HEK293T (cell line): ENCODE measurements at regions not wholly inside any gene's neighbourhood (a gene's known extent, or its start where the extent isn't known, plus 50 kb on each side); places are given as distances from the start of the nearest gene placed in this dataset.

Experiments used
- CTCF ChIA-PET: fragments of 350-600 bp; formaldehyde crosslinking; extraction: SDS; loops from one replicate; lab custom pipeline; 2021; ENCODE audit warnings: antibody characterized with exemption, inconsistent platforms; lab: Yijun Ruan, JAX
- POLR2A ChIA-PET: fragments of 350-600 bp; formaldehyde crosslinking; extraction: SDS; loops from one replicate; lab custom pipeline; 2020; ENCODE audit warnings: antibody characterized with exemption, inconsistent platforms; lab: Yijun Ruan, JAX
- DNase-seq: peaks from one replicate; pipeline ENCODE4 v3.0.0; 2012; ENCODE audit warnings: mixed read lengths; ENCODE audit errors: extremely low spot score
- ARNT ChIP-seq: fragments of 450-650 bp; IDR thresholded peaks from 2 replicates; pipeline ENCODE4 v1.6.1; 2017; ENCODE audit warnings: mild to moderate bottlenecking
- BHLHE40 ChIP-seq: fragments of 450-650 bp; IDR thresholded peaks from 2 replicates; pipeline ENCODE4 v1.6.1; 2016; ENCODE audit warnings: mild to moderate bottlenecking, moderate library complexity, borderline replicate concordance
- CTBP1 ChIP-seq: fragments of 450-650 bp; IDR thresholded peaks from 2 replicates; pipeline ENCODE4 v1.6.1; 2016; ENCODE audit warnings: borderline replicate concordance
- ELF4 ChIP-seq: fragments of 450-650 bp; IDR thresholded peaks from 2 replicates; pipeline ENCODE4 v1.6.1; 2017; ENCODE audit warnings: antibody characterized with exemption
- FOXA1 ChIP-seq: fragments of 450-650 bp; IDR thresholded peaks from 2 replicates; pipeline ENCODE4 v1.6.1; 2016; ENCODE audit warnings: mild to moderate bottlenecking
- FOXK2 ChIP-seq: fragments of 450-650 bp; IDR thresholded peaks from 2 replicates; pipeline ENCODE4 v1.6.1; 2016; ENCODE audit warnings: mild to moderate bottlenecking
- FOXM1 ChIP-seq: fragments of 450-650 bp; IDR thresholded peaks from 2 replicates; pipeline ENCODE4 v1.6.1; 2017; ENCODE audit warnings: mild to moderate bottlenecking, borderline replicate concordance
- HDGF ChIP-seq: fragments of 450-650 bp; IDR thresholded peaks from 2 replicates; pipeline ENCODE4 v1.6.1; 2017; ENCODE audit warnings: antibody characterized with exemption, borderline replicate concordance
- L3MBTL2 ChIP-seq: fragments of 450-650 bp; conservative IDR thresholded peaks from 2 replicates; pipeline ENCODE4 v1.6.1; 2016; ENCODE audit warnings: mild to moderate bottlenecking
- LEF1 ChIP-seq: fragments of 450-650 bp; IDR thresholded peaks from 2 replicates; pipeline ENCODE4 v1.6.1; 2017; ENCODE audit warnings: mild to moderate bottlenecking, borderline replicate concordance
- NFRKB ChIP-seq: fragments of 450-650 bp; IDR thresholded peaks from 2 replicates; pipeline ENCODE4 v1.6.1; 2016; ENCODE audit warnings: mild to moderate bottlenecking, moderate library complexity
- SP1 ChIP-seq: fragments of 450-650 bp; IDR thresholded peaks from 2 replicates; pipeline ENCODE4 v1.6.1; 2017
- SUZ12 ChIP-seq: fragments of 450-650 bp; IDR thresholded peaks from 2 replicates; pipeline ENCODE4 v1.6.1; 2016; ENCODE audit warnings: mild to moderate bottlenecking
- TARDBP ChIP-seq: fragments of 450-650 bp; IDR thresholded peaks from 2 replicates; pipeline ENCODE4 v1.6.1; 2016
- ZNF384 ChIP-seq: fragments of 450-650 bp; IDR thresholded peaks from 2 replicates; pipeline ENCODE4 v1.6.1; 2016
- TF ChIP-seq, protein P1 (sequence below): fragments of 450-650 bp; IDR thresholded peaks from 2 replicates; pipeline ENCODE4 v1.6.1; 2016

DNA sequence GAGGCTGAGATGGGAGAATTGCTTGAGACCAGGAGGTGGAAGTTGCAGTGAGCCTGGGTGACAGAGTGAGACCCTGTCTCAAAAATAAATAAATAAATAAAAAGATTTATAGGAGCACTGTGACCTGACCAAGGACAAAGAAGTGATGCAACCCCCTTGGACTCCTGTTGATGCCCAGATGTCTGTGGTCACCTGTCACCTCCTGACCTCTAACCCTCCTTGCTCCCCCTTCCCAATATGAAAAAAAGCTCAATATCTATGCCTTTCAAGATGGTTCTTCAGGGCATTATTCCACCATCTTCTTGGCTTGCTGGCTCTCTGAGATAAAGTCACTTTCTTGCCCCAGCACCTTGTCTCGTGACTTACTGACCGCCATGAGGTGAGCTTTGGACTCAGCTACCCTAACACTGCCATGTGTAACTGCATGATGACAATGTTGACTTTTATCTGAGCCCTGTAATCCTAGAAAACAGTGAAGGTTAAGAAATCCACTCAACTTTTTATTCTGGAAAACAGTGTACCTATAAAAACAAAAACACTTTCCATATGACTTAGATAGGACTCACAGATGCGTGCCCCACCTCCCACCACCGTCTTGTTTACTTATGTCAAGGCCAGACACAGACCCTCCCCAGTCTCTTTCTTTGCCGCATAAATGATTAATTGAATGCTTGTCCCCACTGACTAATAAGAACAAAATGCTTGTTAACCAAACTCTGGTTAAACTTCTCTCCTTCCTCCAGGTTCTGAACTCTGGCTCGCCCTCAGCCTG, 360.5 kb downstream of the BUD13 start:
- no peak for DNase-seq
- POLR2A ChIA-PET: no interaction called here
- CTCF ChIA-PET: no interaction called here
- TF ChIP-seq L3MBTL2: no peak
- no peak for TF ChIP-seq FOXK2
- no peak for TF ChIP-seq NFRKB
- no peak for TF ChIP-seq FOXA1
- no peak for TF ChIP-seq SP1
- TF ChIP-seq ZNF384: no peak
- TF ChIP-seq CTBP1: no peak
- TF ChIP-seq HDGF: no peak
- no peak for TF ChIP-seq TARDBP
- TF ChIP-seq ELF4: no peak
- no peak for TF ChIP-seq SUZ12
- no peak for TF ChIP-seq BHLHE40
- TF ChIP-seq, protein P1, sequence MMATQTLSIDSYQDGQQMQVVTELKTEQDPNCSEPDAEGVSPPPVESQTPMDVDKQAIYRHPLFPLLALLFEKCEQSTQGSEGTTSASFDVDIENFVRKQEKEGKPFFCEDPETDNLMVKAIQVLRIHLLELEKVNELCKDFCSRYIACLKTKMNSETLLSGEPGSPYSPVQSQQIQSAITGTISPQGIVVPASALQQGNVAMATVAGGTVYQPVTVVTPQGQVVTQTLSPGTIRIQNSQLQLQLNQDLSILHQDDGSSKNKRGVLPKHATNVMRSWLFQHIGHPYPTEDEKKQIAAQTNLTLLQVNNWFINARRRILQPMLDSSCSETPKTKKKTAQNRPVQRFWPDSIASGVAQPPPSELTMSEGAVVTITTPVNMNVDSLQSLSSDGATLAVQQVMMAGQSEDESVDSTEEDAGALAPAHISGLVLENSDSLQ: no peak
- no peak for TF ChIP-seq ARNT
- TF ChIP-seq FOXM1: no peak

DNA sequence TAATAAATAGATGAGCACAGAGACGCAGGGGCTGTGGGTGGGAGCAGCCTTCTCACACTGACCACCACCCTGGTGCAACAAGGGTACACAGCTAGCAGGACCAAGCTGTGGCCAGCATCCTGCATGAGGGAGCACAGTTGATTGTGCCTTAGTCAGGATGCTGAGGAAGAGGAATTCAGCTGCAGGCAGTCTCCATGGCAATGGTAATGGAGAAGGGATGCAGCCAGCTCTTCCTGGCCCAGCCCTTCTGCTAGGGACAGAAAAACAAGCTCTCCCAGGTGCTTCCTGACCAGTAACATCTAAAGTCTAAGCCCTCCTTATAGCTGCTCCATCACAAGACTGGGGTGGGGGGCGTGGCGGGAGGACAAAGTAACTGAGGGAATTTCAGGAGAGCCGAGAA, 363.5 kb downstream of the BUD13 start:
- TF ChIP-seq CTBP1: no peak
- no peak for TF ChIP-seq SUZ12
- TF ChIP-seq HDGF: no peak
- POLR2A ChIA-PET: no interaction called here
- no peak for DNase-seq
- CTCF ChIA-PET: no interaction called here

DNA sequence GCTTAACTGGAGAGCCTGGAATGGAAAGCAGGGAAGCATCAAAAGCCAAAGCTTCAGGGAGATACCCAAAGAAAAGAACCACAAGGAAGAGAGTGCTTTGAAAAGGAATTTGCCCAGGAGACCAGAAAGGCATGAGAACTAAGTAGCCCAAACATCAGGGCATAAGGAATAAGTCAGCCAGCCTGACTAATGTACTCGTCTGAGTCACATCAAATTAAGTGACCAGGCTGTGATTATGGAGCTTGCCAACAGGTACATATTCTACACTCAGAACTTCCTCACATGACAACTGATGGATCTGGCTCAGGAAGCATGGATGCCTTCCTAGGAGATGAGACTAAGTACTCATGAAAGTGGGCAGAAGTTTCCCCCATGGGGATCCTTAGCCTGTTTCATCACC, 366.7 kb downstream of the BUD13 start:
- DNase-seq: no peak
- CTCF ChIA-PET: no interaction called here

DNA sequence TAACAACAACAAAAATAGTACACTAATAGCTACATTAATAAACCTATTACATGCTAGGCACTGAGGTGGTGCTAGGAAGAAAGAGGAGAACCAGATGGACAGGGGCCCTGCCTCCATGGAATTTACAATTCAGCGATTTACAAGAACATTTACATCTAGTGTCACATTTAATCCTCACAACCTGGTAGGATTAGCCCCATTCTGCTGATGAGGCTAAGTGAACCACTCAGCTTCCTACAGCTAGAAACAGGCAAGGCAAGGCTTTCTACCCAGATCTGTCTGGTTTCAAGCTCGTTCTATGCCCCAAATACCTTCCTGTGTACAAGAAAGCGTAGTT, 368.4 kb downstream of the BUD13 start:
- DNase-seq: no peak
- POLR2A ChIA-PET: no interaction called here
- no peak for TF ChIP-seq NFRKB
- no peak for TF ChIP-seq SP1
- no peak for TF ChIP-seq FOXA1
- TF ChIP-seq ZNF384: no peak
- no peak for TF ChIP-seq ELF4
- no peak for TF ChIP-seq BHLHE40
- no peak for TF ChIP-seq LEF1
- TF ChIP-seq HDGF: no peak
- no peak for TF ChIP-seq FOXK2
- no peak for TF ChIP-seq SUZ12
- no peak for TF ChIP-seq TARDBP
- no peak for TF ChIP-seq FOXM1
- no peak for TF ChIP-seq L3MBTL2
- TF ChIP-seq CTBP1: no peak
- no peak for TF ChIP-seq ARNT
- TF ChIP-seq, protein P1: no peak
- CTCF ChIA-PET: interaction anchor here (0.8 kb wide), 1 partner anchor 95 kb away, joined by 3 read pairs; no protein-coding TSS in a partner anchor

More for the DNA sequence above, 366.7 kb downstream of the BUD13 start:
- TF ChIP-seq CTBP1 (no peak), FOXK2 (no peak), HDGF (no peak)
- POLR2A ChIA-PET: no interaction called here

DNA sequence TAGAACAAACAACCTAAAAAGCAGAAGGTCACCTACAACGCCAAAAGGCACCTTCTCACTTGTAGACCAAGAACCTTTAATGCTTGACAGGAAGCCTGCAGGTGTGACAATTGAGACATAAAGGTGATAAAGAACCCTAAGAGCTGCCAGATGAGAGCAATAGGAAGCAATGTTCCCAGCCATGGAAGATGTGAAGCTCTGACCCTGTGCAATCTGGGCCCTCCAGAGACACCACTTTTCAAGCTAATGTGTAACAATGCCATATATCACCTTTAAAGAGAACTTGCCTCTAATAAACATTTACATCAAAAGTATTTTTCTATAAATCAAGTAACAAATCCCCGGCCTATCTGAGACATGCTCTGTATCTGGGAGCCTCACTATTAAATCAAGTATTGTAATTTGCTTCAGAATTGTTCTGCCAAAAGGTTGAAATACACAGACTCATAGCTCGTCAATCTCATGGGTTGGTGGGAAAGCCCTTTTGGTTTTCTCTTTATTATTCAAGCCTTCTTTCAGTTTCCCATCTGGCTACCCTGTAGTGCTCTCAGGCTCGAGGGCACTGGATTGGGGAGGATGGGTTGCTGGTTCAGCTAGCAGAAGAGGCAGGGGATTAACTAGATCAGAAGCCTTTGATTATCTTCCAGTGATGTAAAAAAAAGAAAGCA, 368.9 kb downstream of the BUD13 start:
- DNase-seq: no peak
- CTCF ChIA-PET: interaction anchor here (0.8 kb wide), 1 partner anchor 95 kb away, joined by 3 read pairs; no protein-coding TSS in a partner anchor
- POLR2A ChIA-PET: no interaction called here
- no peak for TF ChIP-seq NFRKB
- TF ChIP-seq FOXA1: no peak

DNA sequence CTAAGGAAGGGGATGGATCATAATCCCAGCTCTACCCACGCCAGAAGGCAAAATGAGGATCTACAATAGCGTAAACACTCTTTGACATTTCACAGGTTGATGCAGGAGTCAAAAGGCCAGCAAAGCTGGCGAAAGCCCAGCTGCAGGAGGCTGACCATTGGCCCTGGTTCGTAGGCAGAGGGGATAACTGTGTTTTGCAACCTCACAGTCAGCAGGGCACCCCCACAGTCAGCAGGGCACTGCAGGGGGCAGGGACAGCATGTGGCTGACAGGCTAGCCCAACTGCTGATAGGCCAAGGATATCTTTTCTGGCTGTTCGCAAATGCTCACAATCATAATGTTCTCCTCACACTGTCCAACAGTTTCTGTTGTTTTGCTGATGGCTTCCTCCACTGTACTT, 372.7 kb downstream of the BUD13 start:
- DNase-seq: no peak
- POLR2A ChIA-PET: no interaction called here
- TF ChIP-seq FOXA1 (no peak), LEF1 (no peak), HDGF (no peak), L3MBTL2 (no peak), FOXK2 (no peak), CTBP1 (no peak), ARNT (no peak), NFRKB (no peak), TARDBP (no peak), ELF4 (no peak), BHLHE40 (no peak), FOXM1 (no peak), ZNF384 (no peak), SP1 (no peak), SUZ12 (no peak)
- TF ChIP-seq, protein P1: no peak
- CTCF ChIA-PET: no interaction called here
